ENCODE measurements at regions not wholly inside any gene's neighbourhood (a gene's known extent, or its start where the extent isn't known, plus 50 kb on each side); places are given as distances from the start of the nearest gene placed in this dataset.

DNA sequence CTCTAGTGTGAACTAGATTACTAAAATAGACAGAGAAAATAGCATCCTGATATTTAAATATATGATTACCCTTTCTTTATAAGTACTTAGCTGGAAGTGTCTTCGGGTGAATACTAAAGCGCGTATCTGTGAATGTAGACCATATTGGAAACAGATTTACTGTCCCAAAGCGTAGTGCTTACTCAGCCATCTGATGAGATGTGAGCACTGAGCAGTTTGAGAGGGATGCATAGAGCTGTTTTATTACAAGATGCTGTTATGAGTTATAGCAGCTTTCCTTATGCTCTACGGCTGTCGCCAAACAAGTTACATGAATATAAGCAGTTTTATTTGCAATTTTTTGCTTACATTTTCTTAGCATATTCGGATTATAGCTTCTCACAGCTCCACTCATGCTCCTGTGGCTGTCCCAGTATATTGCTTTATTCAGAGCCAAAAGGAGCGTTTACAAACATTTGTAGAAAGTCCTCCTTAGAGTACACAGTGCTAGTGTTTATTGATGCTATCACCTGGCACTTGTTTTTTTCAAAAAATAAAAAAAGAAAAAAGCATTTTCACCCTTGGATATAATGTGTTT lies 981.4 kb upstream of the WWC1 start:
- TF ChIP-seq, protein P1, sequence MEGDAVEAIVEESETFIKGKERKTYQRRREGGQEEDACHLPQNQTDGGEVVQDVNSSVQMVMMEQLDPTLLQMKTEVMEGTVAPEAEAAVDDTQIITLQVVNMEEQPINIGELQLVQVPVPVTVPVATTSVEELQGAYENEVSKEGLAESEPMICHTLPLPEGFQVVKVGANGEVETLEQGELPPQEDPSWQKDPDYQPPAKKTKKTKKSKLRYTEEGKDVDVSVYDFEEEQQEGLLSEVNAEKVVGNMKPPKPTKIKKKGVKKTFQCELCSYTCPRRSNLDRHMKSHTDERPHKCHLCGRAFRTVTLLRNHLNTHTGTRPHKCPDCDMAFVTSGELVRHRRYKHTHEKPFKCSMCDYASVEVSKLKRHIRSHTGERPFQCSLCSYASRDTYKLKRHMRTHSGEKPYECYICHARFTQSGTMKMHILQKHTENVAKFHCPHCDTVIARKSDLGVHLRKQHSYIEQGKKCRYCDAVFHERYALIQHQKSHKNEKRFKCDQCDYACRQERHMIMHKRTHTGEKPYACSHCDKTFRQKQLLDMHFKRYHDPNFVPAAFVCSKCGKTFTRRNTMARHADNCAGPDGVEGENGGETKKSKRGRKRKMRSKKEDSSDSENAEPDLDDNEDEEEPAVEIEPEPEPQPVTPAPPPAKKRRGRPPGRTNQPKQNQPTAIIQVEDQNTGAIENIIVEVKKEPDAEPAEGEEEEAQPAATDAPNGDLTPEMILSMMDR (IDR thresholded peaks at IDR 0.05; ENCODE audit: borderline replicate concordance, insufficient read depth, low read depth, low read length), result no peak
- no peak overlapping the region for H3K4me3 ChIP-seq (ENCODE audit: low read depth, low read length)

DNA sequence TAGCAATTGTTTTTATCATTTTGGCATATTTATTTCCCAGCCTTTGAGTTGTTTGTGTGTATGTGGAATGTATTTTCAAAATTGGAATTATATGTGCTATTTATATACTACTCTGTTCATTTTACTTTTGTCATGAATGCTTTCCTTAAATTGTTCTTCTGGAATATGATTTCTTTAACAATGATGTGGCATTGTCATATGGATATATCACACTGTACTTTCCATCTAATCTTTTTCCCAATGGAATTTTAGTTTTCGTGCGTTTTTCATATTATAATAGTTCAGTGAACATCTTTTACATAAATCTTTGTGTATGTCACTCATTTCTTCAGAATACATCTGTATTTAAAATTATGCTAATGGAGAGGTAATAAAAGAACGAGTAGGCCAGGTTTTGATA lies 980.1 kb upstream of the WWC1 start:
- H3K4me3 ChIP-seq (ENCODE audit: low read depth, low read length), result no peak overlapping the region
- TF ChIP-seq, protein P1 (IDR thresholded peaks at IDR 0.05; ENCODE audit: borderline replicate concordance, insufficient read depth, low read depth, low read length), result no peak

DNA sequence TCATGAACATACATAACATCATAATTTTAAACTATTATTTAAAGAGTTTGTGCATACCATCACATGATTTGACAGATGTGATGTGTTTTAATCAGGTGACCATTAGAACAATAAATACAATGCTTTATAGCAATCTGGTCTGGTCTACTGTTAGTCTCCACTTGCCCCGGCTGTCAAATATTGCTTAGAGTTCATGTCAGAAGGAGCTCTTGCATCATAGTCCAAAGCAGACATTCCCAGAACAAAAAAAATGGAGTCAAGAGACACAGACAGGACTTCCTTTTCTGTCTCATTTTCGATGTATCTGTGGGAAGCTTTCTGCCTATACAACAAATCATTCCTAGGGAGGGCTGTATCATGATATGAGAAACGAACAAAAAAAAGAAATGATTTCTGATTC lies 979.2 kb upstream of the WWC1 start:
- H3K4me3 ChIP-seq (ENCODE audit: low read depth, low read length), result no peak overlapping the region
- TF ChIP-seq, protein P1 (IDR thresholded peaks at IDR 0.05; ENCODE audit: borderline replicate concordance, insufficient read depth, low read depth, low read length), result no peak

- no peak overlapping the region for H3K4me3 ChIP-seq (ENCODE audit: low read depth, low read length)
- TF ChIP-seq, protein P1 (IDR thresholded peaks at IDR 0.05; ENCODE audit: borderline replicate concordance, insufficient read depth, low read depth, low read length), result no peak
Observed at GRCh38 chr5:167315762-167316161, 975.7 kb upstream of the WWC1 start.

DNA sequence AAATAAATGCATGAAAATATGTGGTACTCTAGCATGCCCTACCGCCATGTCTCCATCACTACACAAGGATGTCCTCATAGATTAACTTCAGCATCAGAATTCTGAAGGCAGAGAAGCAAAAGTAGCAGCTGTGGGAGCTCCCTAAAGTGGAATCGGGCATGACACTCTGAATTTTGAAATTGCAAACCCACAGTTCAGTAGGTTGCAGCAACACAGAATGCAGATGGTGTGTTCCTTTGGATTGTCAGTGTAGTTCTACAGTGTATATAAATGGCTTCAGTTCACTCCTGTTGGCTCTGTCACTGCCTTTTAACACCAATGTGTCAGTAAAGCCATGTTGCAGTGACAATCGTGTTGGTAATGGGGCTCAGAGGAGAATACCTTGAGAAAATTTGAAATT lies 973.6 kb upstream of the WWC1 start:
- H3K4me3 ChIP-seq (ENCODE audit: low read depth, low read length), result no peak overlapping the region
- TF ChIP-seq, protein P1 (IDR thresholded peaks at IDR 0.05; ENCODE audit: borderline replicate concordance, insufficient read depth, low read depth, low read length), result no peak

DNA sequence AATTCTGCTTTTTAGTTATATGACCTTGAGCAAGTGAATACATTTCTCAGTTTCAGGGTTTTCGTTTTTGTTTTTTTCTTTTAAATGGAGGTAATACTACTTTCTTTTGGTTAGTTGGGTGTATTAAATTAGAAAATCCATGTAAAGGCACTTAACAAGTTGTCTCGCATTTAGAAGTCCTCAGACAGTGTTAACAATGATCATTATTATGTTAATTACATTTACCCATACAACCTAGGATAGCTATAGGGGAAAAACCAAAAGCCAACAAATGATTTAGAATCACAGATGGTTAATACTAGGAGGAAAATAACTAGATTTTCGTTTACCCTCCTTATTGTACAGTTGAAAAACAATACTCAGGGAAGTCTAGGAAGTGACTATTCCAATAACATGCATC lies 972.2 kb upstream of the WWC1 start:
- no peak overlapping the region for H3K4me3 ChIP-seq (ENCODE audit: low read depth, low read length)
- TF ChIP-seq, protein P1 (IDR thresholded peaks at IDR 0.05; ENCODE audit: borderline replicate concordance, insufficient read depth, low read depth, low read length), result no peak

- TF ChIP-seq, protein P1 (IDR thresholded peaks at IDR 0.05; ENCODE audit: borderline replicate concordance, insufficient read depth, low read depth, low read length), result no peak
- no peak overlapping the region for H3K4me3 ChIP-seq (ENCODE audit: low read depth, low read length)
Observed at GRCh38 chr5:167320019-167320418, 971.4 kb upstream of the WWC1 start.

All from GM12875 (cell line).